Astrocyte of the cerebellum (primary cell): ENCODE measurements at regions not wholly inside any gene's neighbourhood (a gene's known extent, or its start where the extent isn't known, plus 50 kb on each side); places are given as distances from the start of the nearest gene placed in this dataset.

Experiments
- DNase-seq: peaks from one replicate; pipeline ENCODE4 v3.0.0-alpha.2; 2011; ENCODE audit warnings: low read depth
- H3K4me3 ChIP-seq: 2 replicates; pipeline ENCODE4 v1.5.1; 2011; ENCODE audit warnings: mild to moderate bottlenecking, low read depth, low read length, moderate library complexity
- in situ Hi-C: cut with HindIII; loops from 2 replicates; pipeline ENCODE4 v1.10.0; 2017; ENCODE audit warnings: low sequenced_read_pairs
- TF ChIP-seq, protein P1 (sequence below): IDR thresholded peaks from 2 replicates; pipeline ENCODE4 v1.5.1; 2012; ENCODE audit warnings: low read length, low read depth, moderate library complexity, mild to moderate bottlenecking; ENCODE audit errors: missing control alignments

DNA sequence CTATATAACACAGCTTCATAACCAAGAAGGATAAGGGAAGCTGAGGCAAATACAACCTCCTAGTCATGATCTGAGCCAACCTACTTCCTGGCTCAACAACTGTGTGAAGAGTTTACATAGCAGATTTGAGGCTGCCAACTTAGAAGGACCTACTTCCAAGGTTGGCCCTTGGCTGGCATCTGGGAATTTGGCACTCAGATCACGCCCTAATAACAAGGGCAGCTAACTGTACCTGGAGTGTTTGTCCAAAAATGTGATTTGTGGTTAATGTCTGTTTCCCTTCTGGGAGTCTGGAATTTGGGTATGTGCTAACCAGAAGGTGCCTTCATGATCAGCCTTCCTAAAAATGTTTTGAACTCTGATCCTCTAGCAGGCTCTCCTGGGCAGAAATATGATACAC lies 287.2 kb downstream of the CAAP1 start:
- H3K4me3 ChIP-seq = no peak overlapping the region
- DNase-seq = no peak
- in situ Hi-C loops = no loop called here
- TF ChIP-seq, protein P1, sequence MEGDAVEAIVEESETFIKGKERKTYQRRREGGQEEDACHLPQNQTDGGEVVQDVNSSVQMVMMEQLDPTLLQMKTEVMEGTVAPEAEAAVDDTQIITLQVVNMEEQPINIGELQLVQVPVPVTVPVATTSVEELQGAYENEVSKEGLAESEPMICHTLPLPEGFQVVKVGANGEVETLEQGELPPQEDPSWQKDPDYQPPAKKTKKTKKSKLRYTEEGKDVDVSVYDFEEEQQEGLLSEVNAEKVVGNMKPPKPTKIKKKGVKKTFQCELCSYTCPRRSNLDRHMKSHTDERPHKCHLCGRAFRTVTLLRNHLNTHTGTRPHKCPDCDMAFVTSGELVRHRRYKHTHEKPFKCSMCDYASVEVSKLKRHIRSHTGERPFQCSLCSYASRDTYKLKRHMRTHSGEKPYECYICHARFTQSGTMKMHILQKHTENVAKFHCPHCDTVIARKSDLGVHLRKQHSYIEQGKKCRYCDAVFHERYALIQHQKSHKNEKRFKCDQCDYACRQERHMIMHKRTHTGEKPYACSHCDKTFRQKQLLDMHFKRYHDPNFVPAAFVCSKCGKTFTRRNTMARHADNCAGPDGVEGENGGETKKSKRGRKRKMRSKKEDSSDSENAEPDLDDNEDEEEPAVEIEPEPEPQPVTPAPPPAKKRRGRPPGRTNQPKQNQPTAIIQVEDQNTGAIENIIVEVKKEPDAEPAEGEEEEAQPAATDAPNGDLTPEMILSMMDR = no peak

DNA sequence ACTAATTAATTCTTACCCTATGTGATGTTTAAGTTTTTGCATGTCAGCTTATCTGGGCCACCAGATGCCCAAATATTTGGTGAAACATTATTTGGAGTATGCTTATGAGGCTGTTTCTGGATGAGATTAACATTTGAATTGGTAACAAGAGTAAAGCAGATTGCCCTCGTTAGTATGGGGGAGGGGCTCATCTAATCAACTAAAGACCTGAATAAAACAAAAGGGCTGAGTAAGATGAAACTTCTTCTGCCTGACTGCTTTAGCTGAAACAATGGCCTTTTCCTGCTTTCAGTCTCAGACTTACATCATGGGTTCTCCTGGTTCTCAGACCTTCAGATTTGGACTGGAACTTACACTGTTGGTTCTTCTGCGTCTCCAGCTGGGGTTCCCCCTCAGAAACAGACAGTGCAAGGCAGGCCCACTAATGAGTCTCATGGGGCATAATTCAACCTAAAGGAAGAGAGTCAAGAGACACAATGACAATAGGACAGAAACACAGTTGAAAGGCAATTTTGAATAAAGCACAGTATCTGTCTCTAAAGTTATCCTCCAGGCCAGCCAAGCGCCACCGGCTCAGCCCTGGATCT lies 288.4 kb downstream of the CAAP1 start:
- in situ Hi-C loops = loop anchor here (5.0 kb wide), 1 partner anchor 47 kb away; no protein-coding TSS in a partner anchor
- TF ChIP-seq, protein P1 = no peak
- H3K4me3 ChIP-seq = no peak overlapping the region
- no peak for DNase-seq

DNA sequence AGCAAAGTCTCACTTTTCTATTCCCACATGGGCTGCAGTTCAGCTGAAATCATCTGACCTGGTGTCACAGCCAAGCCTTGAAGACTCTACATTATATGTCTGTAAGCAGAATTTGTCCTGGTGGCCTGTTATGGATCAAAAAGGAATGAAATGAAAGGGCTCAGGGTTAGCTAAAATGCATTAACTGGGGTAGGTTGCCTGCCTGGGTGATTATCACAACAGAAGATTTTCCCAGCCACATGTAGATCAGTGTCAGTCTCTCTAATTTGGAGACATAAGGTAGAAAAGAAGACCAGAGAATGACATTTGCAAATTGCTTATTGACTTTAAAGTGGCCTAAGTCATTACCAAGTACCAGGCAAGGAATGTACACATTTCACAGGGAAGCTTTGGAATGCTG lies 289.0 kb downstream of the CAAP1 start:
- in situ Hi-C loops = loop anchor here (5.0 kb wide), 1 partner anchor 46 kb away; no protein-coding TSS in a partner anchor
- H3K4me3 ChIP-seq = no peak overlapping the region
- TF ChIP-seq, protein P1 = no peak
- no peak for DNase-seq

DNA sequence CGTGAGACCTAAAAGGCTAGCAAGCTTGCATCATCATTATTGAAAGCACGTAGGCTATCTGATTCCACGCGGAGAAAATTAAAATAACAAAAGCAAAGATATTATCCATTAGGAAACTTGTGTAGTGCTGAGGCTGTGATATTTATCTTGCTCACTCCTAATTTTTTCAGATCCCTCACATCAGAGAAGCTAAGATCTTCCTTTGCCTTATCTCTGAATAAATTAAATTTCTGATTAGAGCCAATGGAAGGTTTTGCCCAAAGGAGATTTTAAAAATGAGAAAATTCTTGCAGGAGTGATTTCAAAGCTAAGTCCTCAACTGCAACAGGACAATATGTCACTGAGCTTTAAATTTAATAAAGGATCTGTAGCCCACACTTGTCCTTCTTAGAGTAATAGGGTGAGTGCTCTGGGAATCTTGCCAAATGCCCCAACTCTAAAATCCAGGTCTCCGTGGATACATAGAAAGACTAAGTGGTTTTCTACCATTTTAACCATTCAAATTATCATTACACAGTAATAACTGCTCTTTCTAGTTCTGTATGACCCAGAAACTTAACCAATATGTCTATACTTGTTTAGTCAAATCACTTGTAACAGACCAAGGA lies 295.0 kb downstream of the CAAP1 start:
- TF ChIP-seq, protein P1 = no peak
- no peak for DNase-seq
- no peak overlapping the region for H3K4me3 ChIP-seq
- in situ Hi-C loops = no loop called here

DNA sequence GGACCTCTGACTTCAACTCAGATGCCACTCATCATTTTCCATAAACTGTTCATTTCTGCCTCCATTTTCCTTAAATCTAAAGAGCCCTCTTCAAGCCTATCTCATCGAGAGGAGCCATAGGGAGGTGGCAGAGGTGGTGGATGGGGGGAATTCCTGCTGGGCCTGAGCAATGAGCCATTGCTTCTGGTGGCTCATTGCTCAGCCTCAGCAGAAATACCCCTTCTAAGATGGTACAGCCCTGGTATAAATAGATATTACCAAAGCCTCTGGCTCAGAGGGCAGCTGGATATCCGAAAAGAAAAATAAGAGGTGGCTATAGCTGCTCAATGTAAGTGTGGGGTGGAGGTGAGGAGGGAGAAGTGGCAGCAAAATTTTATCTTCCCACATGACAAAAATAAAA lies 313.5 kb downstream of the CAAP1 start:
- no peak overlapping the region for H3K4me3 ChIP-seq
- in situ Hi-C loops = no loop called here
- DNase-seq = no peak

DNA sequence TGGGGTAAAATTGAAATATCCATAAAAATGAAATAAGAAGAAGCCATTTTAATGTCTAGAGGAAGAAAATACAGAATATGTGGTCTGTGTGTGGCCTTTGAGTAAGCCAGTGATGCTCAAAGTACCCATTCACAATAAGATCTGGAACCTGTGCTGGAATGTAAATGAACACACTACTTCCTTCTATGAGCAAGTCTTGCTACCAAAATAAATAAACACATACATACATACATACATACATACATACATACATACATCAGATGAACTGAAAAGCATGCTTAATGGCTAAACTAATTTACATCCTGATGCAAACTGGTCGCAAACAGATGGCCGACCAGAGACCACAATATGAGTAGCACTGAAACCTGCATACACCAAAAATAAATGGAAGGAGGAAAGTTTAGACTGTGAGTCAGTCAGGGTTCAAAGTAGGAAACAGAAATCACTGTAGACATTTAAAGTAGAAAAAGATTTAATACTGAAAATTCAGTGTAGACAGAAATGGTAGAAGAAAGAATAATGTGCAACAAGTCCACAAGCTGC lies 317.6 kb downstream of the CAAP1 start:
- in situ Hi-C loops = no loop called here
- TF ChIP-seq, protein P1 = no peak
- DNase-seq = no peak
- H3K4me3 ChIP-seq = no peak overlapping the region

More for the DNA sequence above, 313.5 kb downstream of the CAAP1 start:
- TF ChIP-seq, protein P1 = no peak
